BE2C (cell line): ENCODE measurements at regions not wholly inside any gene's neighbourhood (a gene's known extent, or its start where the extent isn't known, plus 50 kb on each side); places are given as distances from the start of the nearest gene placed in this dataset.

ENCODE experiments used
- DNase-seq: peaks from one replicate; pipeline ENCODE4 v3.0.0-alpha.2; 2020
- H3K27me3 ChIP-seq: fragments of 250-450 bp; sonication (Bioruptor Pico); 2 replicates; pipeline ENCODE4 v1.5.1; 2020; ENCODE audit warnings: mild to moderate bottlenecking
- H3K36me3 ChIP-seq: fragments of 250-450 bp; sonication (Bioruptor Pico); 2 replicates; pipeline ENCODE4 v1.5.1; 2020; ENCODE audit warnings: mild to moderate bottlenecking
- H3K4me1 ChIP-seq: fragments of 250-450 bp; sonication (Bioruptor Pico); 2 replicates; pipeline ENCODE4 v1.5.1; 2020
- H3K4me3 ChIP-seq: 2 replicates; pipeline ENCODE4 v1.5.1; 2011; ENCODE audit warnings: low read depth, low read length
- H3K9me3 ChIP-seq: fragments of 250-450 bp; sonication (Bioruptor Pico); 2 replicates; pipeline ENCODE4 v1.5.1; 2020
- TF ChIP-seq, protein P1 (sequence below): IDR thresholded peaks from 2 replicates; pipeline ENCODE4 v1.5.1; 2012; ENCODE audit warnings: mild to moderate bottlenecking, low read depth, low read length

- H3K36me3 ChIP-seq = no peaks in the 10 kb centered on the region
- H3K4me1 ChIP-seq = 0 out of 2 replicates have a peak, but pooled peaks cover 2% of the 10 kb centered on the region
- no peaks in the 10 kb centered on the region for H3K27me3 ChIP-seq
- TF ChIP-seq, protein P1, sequence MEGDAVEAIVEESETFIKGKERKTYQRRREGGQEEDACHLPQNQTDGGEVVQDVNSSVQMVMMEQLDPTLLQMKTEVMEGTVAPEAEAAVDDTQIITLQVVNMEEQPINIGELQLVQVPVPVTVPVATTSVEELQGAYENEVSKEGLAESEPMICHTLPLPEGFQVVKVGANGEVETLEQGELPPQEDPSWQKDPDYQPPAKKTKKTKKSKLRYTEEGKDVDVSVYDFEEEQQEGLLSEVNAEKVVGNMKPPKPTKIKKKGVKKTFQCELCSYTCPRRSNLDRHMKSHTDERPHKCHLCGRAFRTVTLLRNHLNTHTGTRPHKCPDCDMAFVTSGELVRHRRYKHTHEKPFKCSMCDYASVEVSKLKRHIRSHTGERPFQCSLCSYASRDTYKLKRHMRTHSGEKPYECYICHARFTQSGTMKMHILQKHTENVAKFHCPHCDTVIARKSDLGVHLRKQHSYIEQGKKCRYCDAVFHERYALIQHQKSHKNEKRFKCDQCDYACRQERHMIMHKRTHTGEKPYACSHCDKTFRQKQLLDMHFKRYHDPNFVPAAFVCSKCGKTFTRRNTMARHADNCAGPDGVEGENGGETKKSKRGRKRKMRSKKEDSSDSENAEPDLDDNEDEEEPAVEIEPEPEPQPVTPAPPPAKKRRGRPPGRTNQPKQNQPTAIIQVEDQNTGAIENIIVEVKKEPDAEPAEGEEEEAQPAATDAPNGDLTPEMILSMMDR = no peak
- no peak overlapping the region for H3K4me3 ChIP-seq
- no peak for DNase-seq
- no peaks in the 10 kb centered on the region; the same call in 1 of the 2 replicates for H3K9me3 ChIP-seq
These were observed 254.3 kb downstream of the BTBD3 start for GRCh38 chr20:12171923-12172524.

GRCh38 chr20:12173347-12174012 is 255.8 kb downstream of the BTBD3 start:
- no peaks in the 10 kb centered on the region for H3K27me3 ChIP-seq
- peaks cover 11% of the 10 kb centered on the region for H3K4me1 ChIP-seq
- TF ChIP-seq, protein P1 = no peak
- no peaks in the 10 kb centered on the region for H3K36me3 ChIP-seq
- DNase-seq = no peak
- no peak overlapping the region for H3K4me3 ChIP-seq
- H3K9me3 ChIP-seq = no peaks in the 10 kb centered on the region

- TF ChIP-seq, protein P1 = no peak
- Histone ChIP-seq H3K9me3 (no peaks in the 10 kb centered on the region), H3K4me3 (no peak overlapping the region), H3K27me3 (no peaks in the 10 kb centered on the region), H3K4me1 (peaks cover 11% of the 10 kb centered on the region), H3K36me3 (no peaks in the 10 kb centered on the region)
- no peak for DNase-seq
These were observed 257.8 kb downstream of the BTBD3 start for GRCh38 chr20:12175538-12175937.

GRCh38 chr20:12177657-12178293 is 260.1 kb downstream of the BTBD3 start:
- DNase-seq = peak; percentile 47
- peaks cover 9% of the 10 kb centered on the region for H3K4me1 ChIP-seq
- no peaks in the 10 kb centered on the region; the same call in 1 of the 2 replicates for H3K9me3 ChIP-seq
- H3K36me3 ChIP-seq = no peaks in the 10 kb centered on the region
- no peak overlapping the region for H3K4me3 ChIP-seq
- H3K27me3 ChIP-seq = no peaks in the 10 kb centered on the region
- TF ChIP-seq, protein P1 = no peak

DNA sequence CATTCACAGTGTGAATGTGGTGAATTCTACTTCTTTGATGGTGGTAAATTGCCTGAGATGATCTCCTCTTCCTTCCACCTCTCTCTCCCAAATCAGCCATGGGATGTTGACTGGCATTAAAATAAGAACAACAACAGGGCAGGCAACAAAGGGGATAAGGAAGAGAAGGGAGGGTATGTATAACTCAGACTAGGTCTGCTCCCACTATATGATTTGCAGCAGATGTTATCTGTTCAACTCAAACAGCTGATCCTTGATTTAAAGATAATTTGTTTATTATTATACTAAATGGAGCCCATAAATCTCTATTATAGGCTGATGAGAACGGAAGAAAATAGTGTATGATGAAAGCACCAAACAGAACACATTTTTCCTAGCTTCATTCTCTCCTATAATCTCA is 262.0 kb downstream of the BTBD3 start:
- Histone ChIP-seq H3K4me3 (no peak overlapping the region), H3K9me3 (no peaks in the 10 kb centered on the region; the same call in 1 of the 2 replicates), H3K27me3 (no peaks in the 10 kb centered on the region), H3K4me1 (peaks cover 9% of the 10 kb centered on the region), H3K36me3 (no peaks in the 10 kb centered on the region)
- TF ChIP-seq, protein P1 = no peak
- DNase-seq = no peak

- DNase-seq = no peak
- peaks cover 9% of the 10 kb centered on the region for H3K4me1 ChIP-seq
These were observed 262.5 kb downstream of the BTBD3 start for GRCh38 chr20:12180107-12180661.

More at GRCh38 chr20:12180107-12180661, 262.5 kb downstream of the BTBD3 start:
- H3K4me3 ChIP-seq = no peak overlapping the region
- H3K27me3 ChIP-seq = no peaks in the 10 kb centered on the region
- no peaks in the 10 kb centered on the region for H3K36me3 ChIP-seq
- TF ChIP-seq, protein P1 = no peak
- no peaks in the 10 kb centered on the region; the same call in 1 of the 2 replicates for H3K9me3 ChIP-seq
